IPS DF 6.9 (cell line): ENCODE measurements at regions not wholly inside any gene's neighbourhood (a gene's known extent, or its start where the extent isn't known, plus 50 kb on each side); places are given as distances from the start of the nearest gene placed in this dataset.

Source experiments
- DNase-seq: peaks from one replicate; pipeline ENCODE4 v3.0.0-alpha.2; 2013; ENCODE audit warnings: low read depth, low spot score
- H3K27ac ChIP-seq: one replicate; pipeline ENCODE4 v1.5.1; 2013; ENCODE audit warnings: low read length, control low read depth
- H3K27me3 ChIP-seq: 2 replicates; pipeline ENCODE4 v1.6.1; 2013; ENCODE audit warnings: mild to moderate bottlenecking, low read length; ENCODE audit not compliant: control insufficient read depth, insufficient read depth
- H3K36me3 ChIP-seq: 2 replicates; pipeline ENCODE4 v1.6.1; 2013; ENCODE audit warnings: low read length; ENCODE audit not compliant: control insufficient read depth, insufficient read depth
- H3K4me1 ChIP-seq: 2 replicates; pipeline ENCODE4 v1.6.1; 2013; ENCODE audit warnings: low read length; ENCODE audit not compliant: control insufficient read depth, insufficient read depth
- H3K4me3 ChIP-seq: 2 replicates; pipeline ENCODE4 v1.5.1; 2013; ENCODE audit warnings: mild to moderate bottlenecking, low read length
- H3K9me3 ChIP-seq: 2 replicates; pipeline ENCODE4 v1.6.1; 2013; ENCODE audit warnings: low read length, inconsistent platforms; ENCODE audit not compliant: control insufficient read depth, insufficient read depth
- WGBS: extraction: QIAGEN DNeasy Blood & Tissue Kit; methylation state at CpG from one replicate; pipeline ENCODE4 v1.1.7; 2013; ENCODE audit warnings: mixed read lengths, missing lambda C conversion rate; ENCODE audit not compliant: insufficient read length, insufficient coverage; 5-methylcytosine and 5-hydroxymethylcytosine counted together

- Histone ChIP-seq H3K36me3 (no peaks in the 10 kb centered on the region), H3K4me1 (peaks cover 2% of the 10 kb centered on the region; the same call in 1 of the 2 replicates), H3K9me3 (no peaks in the 10 kb centered on the region), H3K27ac (no peak overlapping the region), H3K27me3 (no peaks in the 10 kb centered on the region), H3K4me3 (no peak overlapping the region)
- DNase-seq, result peak; percentile 11
- WGBS, result no CpG with 5 or more reads among the region's 1 CpG
Observed at GRCh38 chr9:73079326-73079725, 72.3 kb upstream of the ANXA1 start.

GRCh38 chr9:73077625-73078030, 74.0 kb upstream of the ANXA1 start:
- H3K4me1 ChIP-seq, result peaks cover 2% of the 10 kb centered on the region; the same call in 1 of the 2 replicates
- no peaks in the 10 kb centered on the region for H3K9me3 ChIP-seq
- H3K27ac ChIP-seq, result no peak overlapping the region
- H3K36me3 ChIP-seq, result no peaks in the 10 kb centered on the region
- H3K4me3 ChIP-seq, result no peak overlapping the region
- DNase-seq, result no peak
- H3K27me3 ChIP-seq, result no peaks in the 10 kb centered on the region

- Histone ChIP-seq H3K27ac (no peak overlapping the region), H3K36me3 (no peaks in the 10 kb centered on the region), H3K4me1 (peaks cover 2% of the 10 kb centered on the region; the same call in 1 of the 2 replicates), H3K9me3 (no peaks in the 10 kb centered on the region), H3K27me3 (no peaks in the 10 kb centered on the region), H3K4me3 (no peak overlapping the region)
- DNase-seq, result no peak
Observed at GRCh38 chr9:73076970-73077369, 74.7 kb upstream of the ANXA1 start.

- no peaks in the 10 kb centered on the region for H3K27me3 ChIP-seq
- no CpG with 5 or more reads among the region's 2 CpGs for WGBS
- H3K27ac ChIP-seq, result no peak overlapping the region
- H3K4me1 ChIP-seq, result no peaks in the 10 kb centered on the region
- H3K9me3 ChIP-seq, result no peaks in the 10 kb centered on the region
- no peak for DNase-seq
- no peaks in the 10 kb centered on the region for H3K36me3 ChIP-seq
- no peak overlapping the region for H3K4me3 ChIP-seq
Observed at GRCh38 chr9:73074176-73074708, 77.4 kb upstream of the ANXA1 start.

GRCh38 chr9:73073337-73074175, 78.1 kb upstream of the ANXA1 start:
- Histone ChIP-seq H3K4me1 (no peaks in the 10 kb centered on the region), H3K9me3 (no peaks in the 10 kb centered on the region), H3K4me3 (no peak overlapping the region), H3K27ac (no peak overlapping the region), H3K36me3 (no peaks in the 10 kb centered on the region), H3K27me3 (no peaks in the 10 kb centered on the region)
- no CpG with 5 or more reads among the region's 5 CpGs for WGBS
- DNase-seq, result no peak

GRCh38 chr9:73067074-73067473, 84.6 kb upstream of the ANXA1 start:
- no CpG with 5 or more reads among the region's 2 CpGs for WGBS
- no peak for DNase-seq
- H3K27ac ChIP-seq, result no peak overlapping the region
- H3K27me3 ChIP-seq, result no peaks in the 10 kb centered on the region
- H3K36me3 ChIP-seq, result no peaks in the 10 kb centered on the region
- H3K4me1 ChIP-seq, result no peaks in the 10 kb centered on the region
- no peak overlapping the region for H3K4me3 ChIP-seq
- H3K9me3 ChIP-seq, result no peaks in the 10 kb centered on the region

- no CpG with 5 or more reads among the region's 6 CpGs for WGBS
- H3K36me3 ChIP-seq, result no peaks in the 10 kb centered on the region
- H3K9me3 ChIP-seq, result no peaks in the 10 kb centered on the region
- no peaks in the 10 kb centered on the region for H3K4me1 ChIP-seq
- no peak overlapping the region for H3K4me3 ChIP-seq
- no peak overlapping the region for H3K27ac ChIP-seq
- DNase-seq, result no peak
- H3K27me3 ChIP-seq, result no peaks in the 10 kb centered on the region
Observed at GRCh38 chr9:73065439-73065838, 86.2 kb upstream of the ANXA1 start.

GRCh38 chr9:73064315-73064714, 87.3 kb upstream of the ANXA1 start:
- no CpG with 5 or more reads among the region's 3 CpGs for WGBS
- no peak overlapping the region for H3K27ac ChIP-seq
- DNase-seq, result no peak

GRCh38 chr9:73061146-73061545, 90.5 kb upstream of the ANXA1 start:
- Histone ChIP-seq H3K9me3 (no peaks in the 10 kb centered on the region), H3K4me1 (no peaks in the 10 kb centered on the region), H3K36me3 (no peaks in the 10 kb centered on the region), H3K27me3 (no peaks in the 10 kb centered on the region), H3K4me3 (no peak overlapping the region), H3K27ac (no peak overlapping the region)
- no peak for DNase-seq
- WGBS, result no CpG with 5 or more reads among the region's 3 CpGs

More at GRCh38 chr9:73064315-73064714, 87.3 kb upstream of the ANXA1 start:
- Histone ChIP-seq H3K27me3 (no peaks in the 10 kb centered on the region), H3K4me1 (no peaks in the 10 kb centered on the region), H3K36me3 (no peaks in the 10 kb centered on the region), H3K9me3 (no peaks in the 10 kb centered on the region), H3K4me3 (no peak overlapping the region)

- Histone ChIP-seq H3K4me1 (no peaks in the 10 kb centered on the region), H3K27me3 (no peaks in the 10 kb centered on the region), H3K9me3 (no peaks in the 10 kb centered on the region), H3K27ac (no peak overlapping the region), H3K36me3 (no peaks in the 10 kb centered on the region), H3K4me3 (no peak overlapping the region)
- DNase-seq, result no peak
- no CpG with 5 or more reads among the region's 2 CpGs for WGBS
Observed at GRCh38 chr9:73059247-73059646, 92.4 kb upstream of the ANXA1 start.

- WGBS, result no CpG with 5 or more reads among the region's 5 CpGs
- no peaks in the 10 kb centered on the region for H3K36me3 ChIP-seq
- H3K27ac ChIP-seq, result no peak overlapping the region
- H3K27me3 ChIP-seq, result no peaks in the 10 kb centered on the region
- H3K4me3 ChIP-seq, result no peak overlapping the region
- no peak for DNase-seq
- H3K9me3 ChIP-seq, result no peaks in the 10 kb centered on the region
- H3K4me1 ChIP-seq, result no peaks in the 10 kb centered on the region
Observed at GRCh38 chr9:73056245-73056644, 95.4 kb upstream of the ANXA1 start.
